ENCODE measurements at regions not wholly inside any gene's neighbourhood (a gene's known extent, or its start where the extent isn't known, plus 50 kb on each side); places are given as distances from the start of the nearest gene placed in this dataset.

- Histone ChIP-seq H3K9ac (ENCODE audit: insufficient read depth in 1 of 2, low read depth in 2 of 2, low read length in 2 of 2) (no peak overlapping the region), H3K4me2 (ENCODE audit: insufficient read depth, low read length) (no peak overlapping the region), H3K36me3 (ENCODE audit: control insufficient read depth, insufficient read depth, low read length) (no peaks in the 10 kb centered on the region), H3K27me3 (ENCODE audit: control insufficient read depth in 2 of 2, insufficient read depth in 2 of 2, low read length in 2 of 2) (peaks cover 0 to 11% of the 10 kb centered on the region in 2 experiments; a peak in 2 of 5 replicates), H3K27ac (ENCODE audit: extremely low read depth, low read depth, low read length) (no peak overlapping the region), H3K4me3 (no peak overlapping the region), H3K9me3 (replicated peaks; ENCODE audit: control insufficient read depth, insufficient read depth, low read depth, low read length) (0 out of 2 replicates have a peak, but pooled peaks cover 2% of the 10 kb centered on the region), H3K4me1 (replicated peaks in 1 of 2; ENCODE audit: control insufficient read depth in 2 of 2, insufficient read depth in 2 of 2, low read length in 2 of 2) (peaks cover 0 to 6% of the 10 kb centered on the region in 2 experiments; a peak in 2 of 5 replicates), H3K9me1 (ENCODE audit: control insufficient read depth, insufficient read depth, low read length) (no peaks in the 10 kb centered on the region), H3K79me2 (ENCODE audit: control insufficient read depth, insufficient read depth, low read length) (no peaks in the 10 kb centered on the region), H2AFZ (ENCODE audit: low read depth, low read length) (no peak overlapping the region), H4K20me1 (replicated peaks; ENCODE audit: control insufficient read depth, insufficient read depth, low read length) (peaks cover 5% of the 10 kb centered on the region; the same call in 1 of the 2 replicates)
- WGBS (ENCODE audit: insufficient coverage, low coverage, missing lambda C conversion rate), result 8% methylated on average over 9 of the region's 9 CpGs
- ChIA-PET POLR2A (interaction anchor here (0.8 kb wide), 1 partner anchor 21 kb away, joined by 3 read pairs; no protein-coding TSS in a partner anchor), CTCF (ENCODE audit: low intra/inter-chr PET ratio) (no interaction called here)
- FAIRE-seq, result no peak
- no peak for DNase-seq (ENCODE audit: extremely low read depth in 1 of 4, low spot score in 3 of 4)
- TF ChIP-seq BACH1 (tag; IDR thresholded peaks at IDR 0.05) (no peak), NCOA1 (IDR thresholded peaks at IDR 0.05; ENCODE audit: low read depth) (no peak), XRCC3 (IDR thresholded peaks at IDR 0.05) (no peak), FIP1L1 (IDR thresholded peaks at IDR 0.05; ENCODE audit: low read depth, low read length, poor library complexity, severe bottlenecking) (no peak), SIRT6 (IDR thresholded peaks at IDR 0.05; ENCODE audit: low read depth, low read length) (no peak), ARID4B (CRISPR knock-in tag; IDR thresholded peaks at IDR 0.05) (no peak), U2AF2 (optimal IDR thresholded peaks at IDR 0.05; ENCODE audit: low read depth, low read length) (no peak), ASH1L (IDR thresholded peaks at IDR 0.05; ENCODE audit: borderline replicate concordance, low read depth, partially characterized antibody) (no peak)
- TF ChIP-seq, protein P1, sequence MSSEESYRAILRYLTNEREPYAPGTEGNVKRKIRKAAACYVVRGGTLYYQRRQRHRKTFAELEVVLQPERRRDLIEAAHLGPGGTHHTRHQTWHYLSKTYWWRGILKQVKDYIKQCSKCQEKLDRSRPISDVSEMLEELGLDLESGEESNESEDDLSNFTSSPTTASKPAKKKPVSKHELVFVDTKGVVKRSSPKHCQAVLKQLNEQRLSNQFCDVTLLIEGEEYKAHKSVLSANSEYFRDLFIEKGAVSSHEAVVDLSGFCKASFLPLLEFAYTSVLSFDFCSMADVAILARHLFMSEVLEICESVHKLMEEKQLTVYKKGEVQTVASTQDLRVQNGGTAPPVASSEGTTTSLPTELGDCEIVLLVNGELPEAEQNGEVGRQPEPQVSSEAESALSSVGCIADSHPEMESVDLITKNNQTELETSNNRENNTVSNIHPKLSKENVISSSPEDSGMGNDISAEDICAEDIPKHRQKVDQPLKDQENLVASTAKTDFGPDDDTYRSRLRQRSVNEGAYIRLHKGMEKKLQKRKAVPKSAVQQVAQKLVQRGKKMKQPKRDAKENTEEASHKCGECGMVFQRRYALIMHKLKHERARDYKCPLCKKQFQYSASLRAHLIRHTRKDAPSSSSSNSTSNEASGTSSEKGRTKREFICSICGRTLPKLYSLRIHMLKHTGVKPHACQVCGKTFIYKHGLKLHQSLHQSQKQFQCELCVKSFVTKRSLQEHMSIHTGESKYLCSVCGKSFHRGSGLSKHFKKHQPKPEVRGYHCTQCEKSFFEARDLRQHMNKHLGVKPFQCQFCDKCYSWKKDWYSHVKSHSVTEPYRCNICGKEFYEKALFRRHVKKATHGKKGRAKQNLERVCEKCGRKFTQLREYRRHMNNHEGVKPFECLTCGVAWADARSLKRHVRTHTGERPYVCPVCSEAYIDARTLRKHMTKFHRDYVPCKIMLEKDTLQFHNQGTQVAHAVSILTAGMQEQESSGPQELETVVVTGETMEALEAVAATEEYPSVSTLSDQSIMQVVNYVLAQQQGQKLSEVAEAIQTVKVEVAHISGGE (CRISPR knock-in tag; IDR thresholded peaks at IDR 0.05), result no peak
- TF ChIP-seq, protein P2, sequence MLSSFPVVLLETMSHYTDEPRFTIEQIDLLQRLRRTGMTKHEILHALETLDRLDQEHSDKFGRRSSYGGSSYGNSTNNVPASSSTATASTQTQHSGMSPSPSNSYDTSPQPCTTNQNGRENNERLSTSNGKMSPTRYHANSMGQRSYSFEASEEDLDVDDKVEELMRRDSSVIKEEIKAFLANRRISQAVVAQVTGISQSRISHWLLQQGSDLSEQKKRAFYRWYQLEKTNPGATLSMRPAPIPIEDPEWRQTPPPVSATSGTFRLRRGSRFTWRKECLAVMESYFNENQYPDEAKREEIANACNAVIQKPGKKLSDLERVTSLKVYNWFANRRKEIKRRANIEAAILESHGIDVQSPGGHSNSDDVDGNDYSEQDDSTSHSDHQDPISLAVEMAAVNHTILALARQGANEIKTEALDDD (IDR thresholded peaks at IDR 0.05), result no peak
- TF ChIP-seq, protein P3, sequence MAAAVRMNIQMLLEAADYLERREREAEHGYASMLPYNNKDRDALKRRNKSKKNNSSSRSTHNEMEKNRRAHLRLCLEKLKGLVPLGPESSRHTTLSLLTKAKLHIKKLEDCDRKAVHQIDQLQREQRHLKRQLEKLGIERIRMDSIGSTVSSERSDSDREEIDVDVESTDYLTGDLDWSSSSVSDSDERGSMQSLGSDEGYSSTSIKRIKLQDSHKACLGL (CRISPR knock-in tag; IDR thresholded peaks at IDR 0.05; ENCODE audit: borderline replicate concordance, poor library complexity, severe bottlenecking), result no peak
- ATAC-seq, result no peak
- no TSS peak for BruUV-seq (replicated peaks)
- in situ Hi-C loops (cut with MboI), result no loop called here
- intact Hi-C loops (cut with micrococcal nuclease), result no loop called here
Observed at GRCh38 chr20:63074182-63074581, 67.4 kb upstream of the BHLHE23 start.

Data from K562 (cell line).